ENCODE measurements at regions not wholly inside any gene's neighbourhood (a gene's known extent, or its start where the extent isn't known, plus 50 kb on each side); places are given as distances from the start of the nearest gene placed in this dataset.

DNA sequence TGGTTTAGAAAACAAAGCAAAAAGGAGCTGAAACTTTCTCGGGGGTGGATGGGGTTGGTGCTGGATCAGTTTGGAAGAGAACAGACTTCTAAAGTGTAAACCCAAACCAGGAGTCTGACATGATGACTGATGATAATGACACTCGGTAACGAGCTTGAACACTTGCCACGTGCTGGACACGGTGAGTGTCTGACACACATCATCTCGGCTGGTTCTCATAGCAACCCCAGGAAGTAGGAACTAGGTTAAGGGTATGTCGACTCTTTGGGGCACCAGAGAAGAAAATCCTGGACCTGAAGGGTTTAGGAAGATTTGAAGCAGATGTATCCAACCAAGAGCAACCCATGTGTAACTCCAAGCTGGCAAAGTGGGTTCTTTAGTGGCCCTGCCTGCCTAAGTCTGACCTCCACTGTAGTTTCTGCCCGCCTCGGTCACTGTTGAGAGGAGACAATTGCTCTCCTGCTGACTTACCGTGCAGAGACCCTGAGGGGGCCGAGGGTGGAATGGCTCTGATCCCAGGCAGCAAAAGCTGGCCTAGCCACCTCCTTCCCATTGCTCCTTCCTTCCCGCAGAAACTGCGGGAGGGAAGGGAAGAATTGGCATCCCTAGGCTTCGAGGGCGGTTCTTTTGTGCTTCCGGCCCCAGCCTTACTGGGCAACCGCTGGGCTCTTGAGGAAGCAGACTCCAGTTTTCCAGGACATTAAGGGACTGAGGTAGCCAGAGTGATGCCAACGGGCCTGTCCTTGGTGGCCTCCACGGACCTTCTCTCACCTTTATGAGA is 156.0 kb downstream of the TOMM20 start:
- TF ChIP-seq CTCF (IDR thresholded peaks at IDR 0.05) (no peak), POLR2A (IDR thresholded peaks at IDR 0.05) (no peak)

Measured in uterus (tissue), 2 donors.